Calu3 (cell line): ENCODE measurements at regions not wholly inside any gene's neighbourhood (a gene's known extent, or its start where the extent isn't known, plus 50 kb on each side); places are given as distances from the start of the nearest gene placed in this dataset.

Source experiments
- BruUV-seq: library from RNA; stranded (reverse); fragments of 400-500 nt; replicated peaks from 2 replicates; lab custom pipeline; 2021; lab: Mats Ljungman, UMichigan
- CTCF ChIA-PET: fragments of 300-600 bp; sonication (Branson Sonifier 250); formaldehyde crosslinking; loops from one replicate; lab custom pipeline; 2022; ENCODE audit warnings: antibody characterized with exemption; lab: Charles Lee
- DNase-seq: peaks from one replicate; pipeline ENCODE4 v3.0.0; 2022
- H3K27ac Mint-ChIP-seq: one replicate; pipeline ENCODE4 v1.8.0; 2022; ENCODE audit warnings: mixed read lengths; ENCODE audit not compliant: unreplicated experiment
- H3K27me3 Mint-ChIP-seq: one replicate; pipeline ENCODE4 v1.8.0; 2022; ENCODE audit warnings: mixed read lengths; ENCODE audit not compliant: unreplicated experiment
- H3K36me3 Mint-ChIP-seq: one replicate; pipeline ENCODE4 v1.8.0; 2022; ENCODE audit warnings: mild to moderate bottlenecking, moderate library complexity, mixed read lengths; ENCODE audit not compliant: insufficient read depth, unreplicated experiment
- H3K4me1 Mint-ChIP-seq: one replicate; pipeline ENCODE4 v1.8.0; 2022; ENCODE audit warnings: mild to moderate bottlenecking, low read depth, mixed read lengths; ENCODE audit not compliant: unreplicated experiment
- H3K4me3 Mint-ChIP-seq: one replicate; pipeline ENCODE4 v1.8.0; 2022; ENCODE audit warnings: mild to moderate bottlenecking, low read depth, moderate library complexity, mixed read lengths; ENCODE audit not compliant: unreplicated experiment
- H3K9me3 Mint-ChIP-seq: one replicate; pipeline ENCODE4 v1.8.0; 2022; ENCODE audit warnings: low read depth, mixed read lengths; ENCODE audit not compliant: unreplicated experiment
- CTCF ChIP-seq: fragments of 200-600 bp; IDR thresholded peaks from one replicate; pipeline ENCODE4 v1.8.0; 2022; ENCODE audit warnings: antibody characterized with exemption; ENCODE audit not compliant: unreplicated experiment
- intact Hi-C: fragments of 100-400 bp; cut with micrococcal nuclease; formaldehyde crosslinking; loops from one replicate; pipeline ENCODE4 v1.10.0; 2022; ENCODE audit not compliant: unreplicated experiment

DNA sequence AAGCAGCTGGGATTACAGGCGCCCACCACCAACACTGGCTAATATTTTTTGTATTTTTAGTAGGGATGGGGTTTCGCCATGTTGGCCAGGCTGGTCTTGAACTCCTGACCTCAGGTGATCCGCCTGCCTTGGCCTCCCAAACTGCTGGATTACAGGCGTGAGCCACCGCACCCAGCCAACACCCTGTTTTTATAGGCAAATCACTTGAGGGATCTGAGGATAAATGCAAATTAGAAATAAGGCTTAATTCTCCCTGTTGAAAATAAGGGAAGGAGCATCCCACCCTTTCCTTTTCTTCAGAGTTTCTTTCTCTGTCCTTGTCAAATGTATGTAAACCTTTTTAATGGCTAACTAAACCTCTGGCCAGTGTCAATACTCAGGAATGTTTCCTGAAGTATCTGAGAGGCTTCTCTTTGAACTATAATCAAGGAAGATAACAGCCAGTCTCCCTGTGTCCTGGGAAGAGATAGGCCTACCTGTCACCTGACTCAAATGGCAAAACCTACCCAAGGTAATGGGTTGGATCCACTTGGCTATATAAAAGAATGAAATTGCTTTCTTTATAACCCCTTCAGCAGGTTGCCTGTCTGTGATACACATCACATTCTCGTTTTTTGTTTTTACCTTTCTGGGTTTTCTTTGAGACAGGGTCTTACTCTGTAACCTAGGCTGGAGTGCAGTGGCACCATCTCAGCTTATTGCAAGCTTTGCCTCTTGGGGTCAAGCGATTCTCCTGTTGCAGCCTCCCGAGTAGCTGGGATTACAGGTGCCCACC is 64.5 kb upstream of the TNFAIP3 start:
- Mint-ChIP-seq H3K27me3 (no peaks in the 10 kb centered on the region), H3K9me3 (no peaks in the 10 kb centered on the region), H3K27ac (no peak overlapping the region), H3K4me1 (peaks cover 19% of the 10 kb centered on the region), H3K36me3 (no peaks in the 10 kb centered on the region), H3K4me3 (no peak overlapping the region)
- CTCF ChIA-PET = no interaction called here
- TF ChIP-seq CTCF = no peak
- DNase-seq = no peak
- no TSS peak for BruUV-seq
- intact Hi-C loops = loop anchor here (5.0 kb wide), 1 partner anchor 95 kb away; no protein-coding TSS in a partner anchor

GRCh38 chr6:137804637-137805036 is 62.4 kb upstream of the TNFAIP3 start:
- Mint-ChIP-seq H3K27ac (no peak overlapping the region), H3K4me1 (peaks cover 38% of the 10 kb centered on the region), H3K27me3 (no peaks in the 10 kb centered on the region), H3K36me3 (no peaks in the 10 kb centered on the region), H3K4me3 (no peak overlapping the region), H3K9me3 (no peaks in the 10 kb centered on the region)
- no peak for DNase-seq
- no TSS peak for BruUV-seq
- CTCF ChIA-PET = no interaction called here
- TF ChIP-seq CTCF = no peak
- intact Hi-C loops = loop anchor here (5.0 kb wide), 1 partner anchor 97 kb away; no protein-coding TSS in a partner anchor

DNA sequence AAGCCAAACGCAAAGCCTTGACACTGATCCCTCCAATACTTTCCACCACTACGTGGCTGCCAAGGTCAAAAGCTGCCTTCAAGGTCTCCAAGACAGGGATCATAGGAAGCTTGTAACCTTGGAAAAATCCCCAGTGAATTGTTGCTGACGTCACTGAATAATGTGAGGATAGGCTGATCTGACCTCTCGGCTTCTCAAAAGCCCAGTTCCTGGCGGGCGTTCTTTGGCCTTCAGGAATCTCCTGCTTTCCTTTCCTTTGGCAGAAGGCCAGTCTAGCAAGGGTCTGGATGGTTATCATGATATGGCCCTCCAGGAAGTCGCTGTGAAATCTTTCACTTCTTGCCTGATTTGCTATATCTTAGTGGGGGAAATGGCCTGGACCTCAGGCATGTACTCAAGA is 61.4 kb upstream of the TNFAIP3 start:
- H3K9me3 Mint-ChIP-seq = no peaks in the 10 kb centered on the region
- BruUV-seq = no TSS peak
- DNase-seq = no peak
- no peaks in the 10 kb centered on the region for H3K36me3 Mint-ChIP-seq
- H3K27ac Mint-ChIP-seq = no peak overlapping the region
- no peak for TF ChIP-seq CTCF
- H3K4me3 Mint-ChIP-seq = no peak overlapping the region
- intact Hi-C loops = no loop called here
- peaks cover 40% of the 10 kb centered on the region for H3K4me1 Mint-ChIP-seq
- no peaks in the 10 kb centered on the region for H3K27me3 Mint-ChIP-seq
- CTCF ChIA-PET = no interaction called here

GRCh38 chr6:137806914-137807682 is 60.0 kb upstream of the TNFAIP3 start:
- Mint-ChIP-seq H3K27me3 (no peaks in the 10 kb centered on the region), H3K36me3 (peaks cover 8% of the 10 kb centered on the region), H3K4me3 (no peak overlapping the region), H3K4me1 (peaks cover 48% of the 10 kb centered on the region), H3K27ac (no peak overlapping the region), H3K9me3 (no peaks in the 10 kb centered on the region)
- BruUV-seq = no TSS peak
- CTCF ChIA-PET = no interaction called here
- no peak for DNase-seq
- TF ChIP-seq CTCF = no peak
- intact Hi-C loops = no loop called here
